ENCODE measurements at regions not wholly inside any gene's neighbourhood (a gene's known extent, or its start where the extent isn't known, plus 50 kb on each side); places are given as distances from the start of the nearest gene placed in this dataset.

GRCh38 chr5:174614500-174615135, 109.8 kb upstream of the MSX2 start:
- Histone ChIP-seq H3K36me3 (ENCODE audit: control insufficient read depth, insufficient read depth, low read length) (no peaks in the 10 kb centered on the region), H3K4me3 (replicated peaks; ENCODE audit: low read depth, low read length) (no peak overlapping the region), H3K27me3 (replicated peaks; ENCODE audit: control insufficient read depth, insufficient read depth, low read length) (no peaks in the 10 kb centered on the region)
- no peak for TF ChIP-seq CTCF (IDR thresholded peaks at IDR 0.05; ENCODE audit: insufficient read depth, low read length, poor library complexity, severe bottlenecking)
- no peak for DNase-seq (ENCODE audit: extremely low read depth, insufficient read length)

- no peak overlapping the region for H3K4me3 ChIP-seq (replicated peaks; ENCODE audit: low read depth, low read length)
- no peaks in the 10 kb centered on the region for H3K27me3 ChIP-seq (replicated peaks; ENCODE audit: control insufficient read depth, insufficient read depth, low read length)
- no peak for TF ChIP-seq CTCF (IDR thresholded peaks at IDR 0.05; ENCODE audit: insufficient read depth, low read length, poor library complexity, severe bottlenecking)
- H3K36me3 ChIP-seq (ENCODE audit: control insufficient read depth, insufficient read depth, low read length) = no peaks in the 10 kb centered on the region
- no peak for DNase-seq (ENCODE audit: extremely low read depth, insufficient read length)
Observed at GRCh38 chr5:174616036-174616435, 108.3 kb upstream of the MSX2 start.

- Histone ChIP-seq H3K36me3 (ENCODE audit: control insufficient read depth, insufficient read depth, low read length) (no peaks in the 10 kb centered on the region), H3K27me3 (replicated peaks; ENCODE audit: control insufficient read depth, insufficient read depth, low read length) (no peaks in the 10 kb centered on the region), H3K4me3 (replicated peaks; ENCODE audit: low read depth, low read length) (no peak overlapping the region)
- DNase-seq (ENCODE audit: extremely low read depth, insufficient read length) = no peak
- no peak for TF ChIP-seq CTCF (IDR thresholded peaks at IDR 0.05; ENCODE audit: insufficient read depth, low read length, poor library complexity, severe bottlenecking)
Observed at GRCh38 chr5:174617285-174617684, 107.1 kb upstream of the MSX2 start.

GRCh38 chr5:174617910-174618309, 106.5 kb upstream of the MSX2 start:
- TF ChIP-seq CTCF (IDR thresholded peaks at IDR 0.05; ENCODE audit: insufficient read depth, low read length, poor library complexity, severe bottlenecking) = no peak
- no peak overlapping the region for H3K4me3 ChIP-seq (replicated peaks; ENCODE audit: low read depth, low read length)
- no peaks in the 10 kb centered on the region for H3K36me3 ChIP-seq (ENCODE audit: control insufficient read depth, insufficient read depth, low read length)
- no peaks in the 10 kb centered on the region for H3K27me3 ChIP-seq (replicated peaks; ENCODE audit: control insufficient read depth, insufficient read depth, low read length)
- no peak for DNase-seq (ENCODE audit: extremely low read depth, insufficient read length)

GRCh38 chr5:174618589-174618988, 105.8 kb upstream of the MSX2 start:
- TF ChIP-seq CTCF (IDR thresholded peaks at IDR 0.05; ENCODE audit: insufficient read depth, low read length, poor library complexity, severe bottlenecking) = no peak
- H3K36me3 ChIP-seq (ENCODE audit: control insufficient read depth, insufficient read depth, low read length) = no peaks in the 10 kb centered on the region
- DNase-seq (ENCODE audit: extremely low read depth, insufficient read length) = no peak
- no peaks in the 10 kb centered on the region for H3K27me3 ChIP-seq (replicated peaks; ENCODE audit: control insufficient read depth, insufficient read depth, low read length)
- no peak overlapping the region for H3K4me3 ChIP-seq (replicated peaks; ENCODE audit: low read depth, low read length)

GRCh38 chr5:174622067-174622466, 102.3 kb upstream of the MSX2 start:
- H3K27me3 ChIP-seq (replicated peaks; ENCODE audit: control insufficient read depth, insufficient read depth, low read length) = no peaks in the 10 kb centered on the region; the same call in 1 of the 2 replicates
- DNase-seq (ENCODE audit: extremely low read depth, insufficient read length) = no peak
- TF ChIP-seq CTCF (IDR thresholded peaks at IDR 0.05; ENCODE audit: insufficient read depth, low read length, poor library complexity, severe bottlenecking) = no peak
- no peak overlapping the region for H3K4me3 ChIP-seq (replicated peaks; ENCODE audit: low read depth, low read length)
- no peaks in the 10 kb centered on the region for H3K36me3 ChIP-seq (ENCODE audit: control insufficient read depth, insufficient read depth, low read length)

All from GM06990 (cell line).